SIG-M5 treated with dmso at 0.1 percent for 504 hours (cell line): ENCODE measurements at regions not wholly inside any gene's neighbourhood (a gene's known extent, or its start where the extent isn't known, plus 50 kb on each side); places are given as distances from the start of the nearest gene placed in this dataset.

Source experiments
- DNase-seq: peaks from one replicate; lab custom pipeline; 2025; ENCODE audit not compliant: unreplicated experiment; lab: John Stamatoyannopoulos, UW

DNA sequence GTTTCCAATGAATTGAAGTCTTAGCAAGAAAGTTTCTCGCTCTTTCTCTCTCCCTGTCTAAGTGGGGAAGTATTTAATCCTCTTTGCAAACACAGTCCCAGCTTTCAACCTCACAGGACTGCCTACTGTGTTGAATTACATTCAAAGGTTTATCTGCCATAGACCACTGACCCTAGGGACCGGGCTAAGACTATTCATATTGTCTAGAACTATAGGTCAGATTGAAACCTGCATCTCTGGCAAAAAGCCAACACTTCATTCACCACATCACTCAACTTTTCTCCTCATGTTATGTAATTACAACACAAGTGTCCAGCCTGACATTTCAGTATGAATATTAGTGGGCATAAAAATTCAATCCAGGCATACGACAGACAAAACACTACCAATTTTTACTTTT is 314.7 kb upstream of the RSPO3 start:
- no peak for DNase-seq

DNA sequence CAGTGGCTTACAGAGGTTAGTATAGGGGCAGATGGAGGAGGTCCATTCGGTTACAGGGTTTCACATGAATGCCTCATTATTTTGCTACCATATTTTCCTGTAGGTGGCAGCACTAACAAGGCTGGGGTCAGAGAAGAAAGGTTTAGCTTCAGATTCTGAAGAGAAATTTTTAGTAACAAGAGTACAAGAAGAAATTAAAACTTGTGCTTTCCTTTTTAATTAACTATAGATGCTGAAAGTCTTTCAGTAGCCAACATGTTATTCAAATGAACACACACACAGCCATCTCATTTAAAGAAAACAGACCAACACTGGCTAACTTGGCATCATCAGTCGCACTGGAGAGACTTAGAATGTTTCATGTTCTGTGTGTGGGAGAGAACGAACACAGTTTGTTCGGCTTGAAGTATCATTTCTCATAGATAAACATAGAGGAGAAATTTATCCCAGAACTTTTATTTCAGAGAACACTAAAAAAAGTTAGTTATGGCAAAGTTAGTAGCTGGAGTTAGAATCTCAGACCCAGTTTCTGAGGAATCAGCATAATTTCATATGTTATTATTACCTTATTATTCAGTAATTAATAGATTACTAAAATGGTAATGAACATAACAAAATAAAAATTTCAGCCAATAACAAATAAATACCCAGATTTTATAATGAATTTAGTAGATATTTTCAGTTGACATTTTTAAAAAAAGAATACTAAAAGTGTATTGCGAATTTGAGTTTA is 314.0 kb upstream of the RSPO3 start:
- DNase-seq, result peak; percentile 21

DNA sequence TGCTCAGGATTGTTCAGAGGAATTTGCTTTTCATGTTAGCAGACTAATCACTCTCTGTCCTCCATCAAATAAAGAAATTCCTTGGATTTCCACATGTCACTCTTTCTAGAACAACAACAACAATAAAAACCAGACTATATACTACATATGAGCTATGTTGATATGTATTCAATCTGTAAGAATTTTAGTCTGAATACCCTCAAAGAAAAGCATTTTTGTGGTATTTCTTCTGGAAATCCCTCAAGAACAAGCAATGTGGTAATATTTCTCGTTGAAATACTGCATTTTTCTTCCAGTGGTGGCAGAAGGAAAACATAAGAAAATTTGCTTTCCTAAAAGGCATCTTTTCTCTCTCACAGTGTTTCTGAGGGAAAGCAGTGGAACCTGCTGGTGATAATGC is 312.6 kb upstream of the RSPO3 start:
- no peak for DNase-seq

DNA sequence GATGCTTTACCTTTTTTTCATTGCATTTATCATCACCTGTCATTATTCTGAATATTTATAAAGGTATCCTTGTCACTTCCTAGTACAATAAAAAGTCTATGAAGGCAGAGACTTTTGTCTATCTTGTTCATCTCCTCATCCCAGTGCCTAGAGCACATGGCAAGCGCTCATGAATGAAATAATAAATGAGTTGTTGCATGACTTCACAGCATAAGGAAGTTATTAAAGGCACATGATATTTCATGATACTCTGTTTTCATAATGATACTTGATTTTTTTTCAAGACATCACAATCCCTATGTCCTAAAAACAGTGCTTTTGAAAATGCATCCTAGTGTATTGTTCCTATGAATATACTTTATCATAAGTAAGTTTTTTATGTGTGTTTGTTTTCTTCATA is 310.6 kb upstream of the RSPO3 start:
- DNase-seq, result no peak

DNA sequence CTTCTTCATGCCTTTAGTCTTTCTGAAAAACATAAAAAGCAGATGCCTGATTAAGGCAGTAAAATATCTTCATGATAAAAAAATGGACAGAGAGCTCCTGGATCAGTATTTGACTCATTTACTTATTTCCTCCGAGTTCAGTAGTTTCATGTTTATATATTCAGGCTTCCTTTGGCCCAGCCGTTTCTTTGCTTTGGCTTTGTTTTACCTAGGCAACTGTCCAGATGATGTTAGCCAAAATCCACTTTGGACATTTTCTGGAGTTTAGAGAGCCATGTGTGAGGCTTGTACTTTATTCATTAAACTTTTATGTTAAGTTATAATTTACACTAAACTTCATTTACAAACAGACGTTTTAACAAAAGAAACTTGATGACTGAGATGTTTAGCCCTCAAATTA is 307.1 kb upstream of the RSPO3 start:
- DNase-seq, result no peak

DNA sequence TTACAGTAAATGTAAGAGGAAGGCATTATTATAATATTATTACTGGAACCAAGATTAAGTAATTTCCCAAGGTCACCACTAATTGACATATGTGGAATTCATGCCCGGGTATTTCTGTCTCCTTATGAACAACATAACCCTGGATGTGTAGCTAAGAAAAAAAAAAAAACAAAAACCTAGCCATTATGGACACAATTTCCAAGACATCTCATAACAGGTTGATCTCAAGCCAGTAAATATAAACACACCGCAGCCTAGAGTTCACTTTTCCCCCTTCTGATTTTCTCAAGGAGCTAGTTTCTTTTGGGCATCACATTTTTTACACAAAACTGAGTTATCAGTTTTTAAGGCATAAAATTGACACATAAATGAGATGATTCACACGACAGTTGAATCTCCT is 306.5 kb upstream of the RSPO3 start:
- no peak for DNase-seq

DNA sequence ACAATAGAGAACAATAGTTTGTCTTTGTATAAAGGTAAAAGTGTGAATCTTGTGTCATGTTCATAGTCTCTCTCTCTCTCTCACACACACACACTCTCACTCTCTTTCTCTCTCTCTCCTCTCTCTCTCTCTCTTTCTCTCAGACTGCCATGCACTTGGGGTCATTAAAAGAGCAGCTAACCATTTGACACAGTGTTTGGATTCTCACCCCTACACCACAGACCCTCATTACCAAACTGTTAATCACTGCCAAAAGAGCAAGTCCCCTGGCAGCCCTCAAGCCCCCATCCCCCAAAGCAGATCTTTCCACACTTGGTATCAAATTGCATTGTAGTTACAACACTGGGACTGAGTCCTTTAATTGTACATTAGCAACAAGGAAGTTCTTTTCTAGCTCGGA is 305.8 kb upstream of the RSPO3 start:
- no peak for DNase-seq

DNA sequence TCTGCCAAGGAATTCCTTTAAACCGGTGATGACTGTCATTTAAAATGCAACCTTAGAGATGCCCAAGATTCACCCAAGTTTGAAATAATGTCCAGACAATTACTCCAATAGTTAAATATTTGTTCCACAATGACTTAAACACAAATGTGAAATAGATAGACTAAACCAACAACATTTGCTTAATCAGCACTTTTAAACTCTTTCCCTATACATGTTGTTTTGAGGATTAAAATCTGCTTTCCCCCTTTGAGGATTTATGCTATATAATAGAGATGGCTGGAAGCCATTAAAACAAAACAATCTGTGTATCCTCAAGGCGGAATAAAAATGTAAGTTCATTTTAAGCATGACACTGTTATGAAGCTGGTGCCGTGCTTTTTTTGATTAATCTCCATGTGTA is 297.8 kb upstream of the RSPO3 start:
- DNase-seq, result no peak

DNA sequence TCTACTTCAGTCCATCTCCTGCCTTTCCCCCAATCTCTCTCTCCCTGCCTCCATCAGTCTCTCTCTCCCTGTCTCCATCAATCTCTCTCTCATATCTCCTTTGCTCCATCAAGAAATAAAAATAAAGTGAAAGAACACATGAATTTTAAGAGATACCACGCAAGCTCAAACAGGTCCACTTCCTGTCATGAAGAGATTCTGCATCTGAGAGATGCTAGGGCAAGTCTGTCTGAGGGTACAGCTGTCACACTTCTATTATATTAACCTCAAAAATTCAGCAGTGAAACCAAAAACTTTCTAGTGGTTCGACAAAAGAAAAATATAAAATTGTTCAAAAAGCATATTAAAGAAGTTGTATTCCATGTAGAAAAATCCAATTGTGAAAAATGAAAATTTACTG is 296.8 kb upstream of the RSPO3 start:
- no peak for DNase-seq

DNA sequence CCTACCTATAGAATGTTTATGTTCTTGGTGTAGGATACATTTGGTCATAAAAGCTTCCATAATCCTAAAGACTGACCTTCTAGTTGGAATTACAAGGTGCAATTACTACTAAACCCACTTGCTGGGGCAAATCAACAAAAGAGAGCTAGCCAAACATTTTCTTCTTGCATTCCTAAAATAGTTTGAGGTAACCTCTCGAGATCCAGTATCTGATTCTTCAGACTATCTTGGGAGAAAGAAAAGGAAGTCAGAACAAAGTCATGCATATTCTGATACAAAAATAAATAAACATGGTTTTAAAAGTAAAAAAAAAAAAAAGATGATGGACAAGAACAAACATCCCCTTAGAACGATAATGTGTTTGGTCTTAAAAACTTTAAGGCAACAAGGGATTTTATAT is 294.2 kb upstream of the RSPO3 start:
- DNase-seq, result no peak

DNA sequence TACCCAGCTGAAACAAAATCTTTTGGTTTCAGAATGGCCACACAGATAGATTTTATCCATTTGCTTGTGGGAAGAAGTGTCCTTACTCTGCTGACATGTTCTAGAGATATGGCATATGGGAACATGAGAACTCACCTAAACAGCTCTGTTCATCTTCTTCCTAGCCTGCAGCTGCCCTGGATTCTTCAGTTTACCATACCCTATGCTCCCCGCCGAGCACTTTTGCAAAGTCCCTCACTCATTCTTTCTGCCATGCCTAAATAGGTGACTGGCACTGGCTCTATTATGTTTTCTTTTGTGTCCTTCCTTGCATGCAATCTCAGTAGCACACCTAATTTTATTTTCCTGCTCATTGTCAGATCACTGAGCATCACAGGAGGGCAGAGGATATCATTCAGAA is 293.7 kb upstream of the RSPO3 start:
- DNase-seq, result no peak

DNA sequence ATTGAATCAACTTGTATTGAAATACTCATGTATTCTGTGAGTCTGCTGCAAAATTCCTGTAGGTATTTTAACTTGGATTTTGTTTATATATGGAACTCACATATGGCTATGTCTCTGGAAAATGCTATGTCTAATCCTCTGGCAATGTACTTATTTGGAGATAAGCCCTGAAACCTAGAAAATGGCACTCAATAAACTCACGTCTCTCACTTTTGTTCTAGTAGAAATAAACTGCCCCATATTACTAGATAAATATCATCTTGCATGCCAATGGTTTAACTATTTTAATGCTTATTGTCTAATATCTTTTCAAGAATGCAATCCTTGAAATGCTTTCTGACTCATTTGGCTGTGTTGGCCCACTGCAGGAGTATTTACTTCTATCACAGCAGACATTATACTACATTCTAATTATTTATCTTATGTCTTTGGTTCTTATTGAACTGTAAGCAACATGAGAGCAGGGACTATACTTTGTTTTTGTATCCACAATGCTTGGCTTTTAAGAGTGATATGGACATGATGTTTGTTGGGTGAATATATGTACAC is 292.2 kb upstream of the RSPO3 start:
- DNase-seq, result no peak

DNA sequence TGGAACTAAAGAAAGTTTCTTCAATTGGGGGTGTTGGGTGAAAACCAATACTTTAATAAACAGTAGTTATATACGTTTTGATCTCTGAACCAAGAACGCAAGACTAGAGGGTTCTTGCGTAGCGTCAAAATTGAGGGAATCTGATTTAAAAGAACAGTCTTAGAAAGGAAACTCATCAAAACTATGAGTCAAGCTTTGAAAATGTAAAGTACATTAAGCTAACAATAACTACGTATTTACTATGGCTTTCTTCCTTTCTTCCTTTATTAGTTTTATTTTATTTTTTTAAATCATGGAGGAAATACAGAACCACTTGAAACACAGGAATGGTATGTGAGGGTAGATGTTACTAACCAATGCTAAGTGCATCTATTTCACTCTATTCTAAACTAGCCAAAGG is 287.0 kb upstream of the RSPO3 start:
- DNase-seq, result no peak

DNA sequence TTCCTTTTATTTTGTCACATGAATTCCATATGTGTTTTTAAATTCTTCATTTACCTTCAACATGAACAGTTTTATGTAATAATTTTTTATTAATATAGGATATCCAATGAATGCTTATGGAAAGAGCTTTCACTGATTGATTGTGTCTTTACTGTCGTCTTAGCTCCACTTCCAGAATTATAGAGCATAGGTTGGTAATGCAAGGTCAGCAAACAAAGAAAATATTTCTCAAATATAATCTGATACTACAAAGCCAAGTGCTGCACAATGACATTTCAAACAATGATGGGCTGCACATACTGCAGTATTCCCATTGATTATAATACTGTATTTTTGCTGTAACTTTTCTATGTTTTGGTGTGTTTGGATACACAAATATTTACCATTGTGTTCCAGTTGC is 275.7 kb upstream of the RSPO3 start:
- no peak for DNase-seq

DNA sequence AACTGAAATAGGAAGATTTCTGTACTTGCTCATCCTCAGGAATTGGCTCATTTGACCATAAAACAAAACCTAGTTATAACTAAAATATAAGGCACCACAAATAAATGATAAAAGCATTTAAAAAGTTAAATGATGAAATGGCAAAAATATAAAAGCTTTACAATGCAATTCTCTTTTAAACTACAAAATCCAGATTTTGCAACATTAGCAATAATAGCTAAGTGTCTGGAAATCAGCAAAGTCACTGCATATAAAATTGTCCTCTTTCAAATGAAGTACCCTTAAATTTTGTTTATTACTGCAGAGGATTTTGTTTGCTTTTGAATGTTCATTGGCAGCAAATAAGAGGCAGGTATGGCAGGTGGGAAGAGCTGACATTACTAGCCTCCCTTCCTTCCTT is 270.4 kb upstream of the RSPO3 start:
- no peak for DNase-seq

DNA sequence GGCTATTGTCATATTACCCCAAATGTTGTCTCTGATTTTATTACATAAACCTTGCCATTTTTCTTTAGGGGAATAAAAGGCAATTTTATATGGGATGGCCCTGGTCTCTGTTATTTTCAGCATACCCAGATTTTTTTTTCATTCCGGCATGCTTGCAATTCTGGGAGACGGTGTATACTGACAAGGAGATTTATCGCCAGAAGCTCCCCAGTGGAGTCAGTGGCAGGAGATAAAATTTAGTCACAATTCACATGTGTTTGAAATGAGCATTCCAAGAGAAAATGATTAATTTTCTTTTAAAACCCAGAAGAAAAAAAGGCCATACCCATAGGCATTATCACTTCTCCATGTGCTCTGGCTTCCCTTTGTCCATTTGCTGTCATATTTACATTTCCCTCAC is 250.8 kb upstream of the RSPO3 start:
- no peak for DNase-seq

DNA sequence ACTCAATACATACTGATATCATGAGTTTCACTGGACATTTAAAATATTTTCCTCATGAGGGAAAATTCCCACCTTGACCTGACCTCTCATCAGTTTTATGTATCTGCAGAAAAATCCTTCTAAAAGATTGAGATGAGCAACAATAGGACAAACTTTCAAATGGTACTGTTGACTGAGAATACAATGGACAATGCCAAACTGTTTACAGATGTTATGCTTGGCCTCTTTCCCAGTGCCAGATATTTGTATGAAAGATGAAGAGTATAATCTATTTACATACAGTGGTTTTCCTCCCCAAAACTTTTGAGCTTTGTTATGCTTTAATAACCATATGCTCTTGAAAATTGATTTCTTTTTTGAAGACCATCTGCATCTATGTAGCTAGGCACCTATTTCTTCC is 245.1 kb upstream of the RSPO3 start:
- no peak for DNase-seq

DNA sequence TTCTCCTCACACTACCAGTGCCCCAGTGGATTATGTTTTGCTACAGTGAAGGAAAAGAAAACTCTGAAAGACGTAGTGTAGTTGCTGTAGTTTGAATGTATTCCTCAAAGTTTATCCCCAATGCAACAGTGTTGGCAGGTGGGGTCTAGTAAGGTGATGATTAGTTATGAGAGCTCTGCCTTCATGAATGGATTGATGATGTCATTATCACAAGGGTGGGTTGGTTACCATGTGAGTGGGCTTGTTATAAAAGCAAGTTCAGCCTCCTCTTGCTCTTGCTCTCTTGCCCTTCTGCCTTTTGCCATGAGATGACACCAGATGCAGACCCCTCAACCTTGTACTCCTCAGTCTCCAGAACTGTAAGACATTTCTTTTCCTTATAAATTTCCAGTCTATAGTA is 244.7 kb upstream of the RSPO3 start:
- DNase-seq, result no peak

DNA sequence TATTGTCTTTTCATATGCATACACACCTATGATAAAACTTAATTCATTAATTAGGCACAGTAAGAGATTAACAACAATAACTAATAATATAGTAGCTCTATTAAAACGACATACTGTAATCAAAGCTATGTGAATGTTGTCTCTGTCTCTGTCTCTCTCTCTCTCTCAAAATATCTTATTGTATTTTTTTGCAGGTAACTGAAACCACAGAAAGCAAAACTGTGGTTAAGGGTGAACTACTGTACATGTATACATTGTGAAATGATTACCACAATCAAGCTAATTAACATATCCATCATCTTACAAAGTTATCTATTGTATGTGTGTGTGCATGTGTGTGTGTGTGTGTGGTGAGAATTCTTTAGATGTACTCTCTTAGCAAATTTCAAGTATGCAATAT is 242.0 kb upstream of the RSPO3 start:
- no peak for DNase-seq

DNA sequence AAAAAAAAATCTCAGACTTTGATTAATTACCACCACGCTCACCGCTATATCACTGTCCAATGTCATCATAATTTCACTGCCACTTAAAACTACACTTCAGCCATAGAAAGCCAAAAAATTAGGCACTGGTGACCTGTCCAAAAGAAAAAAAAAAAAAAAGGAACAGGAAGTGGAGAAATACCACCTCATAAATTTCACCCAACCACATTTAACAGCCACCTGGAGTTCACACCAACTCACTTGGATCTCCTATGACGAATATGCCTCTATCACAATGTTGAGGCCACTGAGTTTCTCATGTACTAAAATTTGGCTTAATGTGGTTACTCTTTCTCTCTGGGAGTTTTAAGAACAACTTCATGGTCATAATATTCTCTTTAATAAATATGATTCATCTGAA is 237.5 kb upstream of the RSPO3 start:
- no peak for DNase-seq

DNA sequence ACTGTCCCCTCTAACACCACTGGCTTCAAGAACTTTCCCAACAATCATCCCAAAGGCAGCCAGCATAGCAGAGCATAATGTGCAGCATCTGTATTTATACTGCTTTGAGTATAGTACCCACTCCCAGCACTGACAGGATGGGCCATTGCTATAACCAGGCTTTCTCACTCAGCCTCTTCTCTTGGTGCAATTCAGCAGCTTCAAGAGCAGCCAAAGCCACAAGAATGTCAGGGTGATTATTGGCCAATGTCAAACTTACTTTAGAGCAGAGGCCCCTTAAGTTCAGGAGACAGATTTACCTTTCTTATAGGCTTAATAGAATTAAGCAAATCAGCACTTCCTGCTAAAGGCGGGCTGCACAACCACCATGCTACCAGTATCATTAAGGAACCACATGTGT is 232.4 kb upstream of the RSPO3 start:
- no peak for DNase-seq

DNA sequence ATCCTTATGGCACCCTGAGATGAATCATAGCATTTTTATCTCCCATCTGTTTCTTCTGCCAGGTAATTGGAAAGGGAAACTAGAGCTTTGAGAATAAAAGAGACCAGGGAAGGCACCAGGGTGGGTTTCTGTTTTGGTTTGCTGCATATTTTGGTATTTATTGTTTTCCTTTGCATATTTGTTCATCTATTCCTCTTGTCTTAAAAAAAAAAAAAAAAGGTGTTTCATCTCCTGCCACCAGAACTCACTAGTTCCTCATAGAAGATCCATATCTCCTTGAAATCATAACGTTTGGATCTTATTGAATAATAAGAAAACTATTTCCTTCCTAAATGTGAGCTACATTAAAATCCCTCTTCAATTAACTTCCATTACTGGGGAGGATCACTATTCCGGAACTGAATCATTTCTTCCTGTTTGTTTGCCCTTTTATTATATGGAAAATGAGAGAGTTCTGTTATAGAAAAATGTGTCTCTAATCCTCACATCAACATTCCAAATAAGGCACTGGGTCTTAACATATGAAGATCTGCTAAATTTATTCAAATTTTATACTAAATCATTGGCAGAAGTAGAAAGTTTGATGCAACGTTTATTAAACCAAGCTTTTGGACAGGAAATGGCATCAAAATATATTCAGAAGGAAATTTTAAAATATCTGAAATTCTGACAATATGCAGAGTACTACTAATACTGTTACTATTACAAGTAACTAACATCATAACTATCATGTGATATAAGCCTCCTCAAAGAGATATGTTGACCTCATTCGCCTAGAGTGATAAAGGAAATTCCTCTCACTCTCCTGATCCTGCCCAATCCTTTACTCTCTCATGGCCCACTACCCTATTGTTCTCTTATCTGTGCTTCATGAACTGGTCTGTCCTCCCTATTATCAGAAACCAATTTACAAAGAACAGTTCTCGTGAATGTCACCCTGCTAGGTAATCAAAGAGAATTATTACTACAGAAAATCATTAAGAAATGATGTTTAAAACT is 229.4 kb upstream of the RSPO3 start:
- no peak for DNase-seq
